Neural progenitor cell (in vitro differentiated cells): ENCODE measurements at regions not wholly inside any gene's neighbourhood (a gene's known extent, or its start where the extent isn't known, plus 50 kb on each side); places are given as distances from the start of the nearest gene placed in this dataset.

ENCODE experiments used
- CTCF ChIP-seq: fragments of 200-600 bp; sonication (generic); IDR thresholded peaks from 2 replicates; pipeline ENCODE4 v1.5.1; 2017; ENCODE audit warnings: antibody characterized with exemption, mild to moderate bottlenecking
- EZH2 ChIP-seq: fragments of 200-600 bp; sonication (generic); IDR thresholded peaks from 2 replicates; pipeline ENCODE4 v1.6.1; 2017; ENCODE audit warnings: antibody characterized with exemption, mild to moderate bottlenecking, moderate library complexity

GRCh38 chr21:18476639-18477038 is 73.1 kb upstream of the TMPRSS15 start:
- TF ChIP-seq CTCF: no peak
- no peak for TF ChIP-seq EZH2
